ENCODE measurements at regions not wholly inside any gene's neighbourhood (a gene's known extent, or its start where the extent isn't known, plus 50 kb on each side); places are given as distances from the start of the nearest gene placed in this dataset.

DNA sequence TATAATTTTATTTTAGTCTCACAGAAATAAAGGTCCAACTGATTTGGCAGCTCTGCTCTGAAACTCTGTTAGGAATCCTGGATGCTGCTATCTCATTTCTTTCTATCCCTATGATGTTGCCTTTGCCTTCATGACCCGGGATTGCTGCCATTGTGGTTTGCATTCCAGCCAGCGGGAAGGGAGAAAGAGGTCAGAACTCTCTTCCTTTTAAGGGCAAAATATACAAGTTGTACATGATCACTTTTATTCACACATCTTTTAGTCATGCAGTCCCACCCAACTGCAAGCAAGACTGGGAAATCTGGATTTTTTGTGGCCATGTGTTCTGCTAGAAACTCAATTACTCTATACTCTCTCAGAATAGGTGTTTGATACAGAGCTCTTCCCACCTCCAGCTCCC is 263.1 kb upstream of the ZFP64 start:
- no peaks in the 10 kb centered on the region for H3K27me3 Mint-ChIP-seq
- no peak overlapping the region for H3K4me3 Mint-ChIP-seq
- no peak for DNase-seq (ENCODE audit: extremely low spot score, unreplicated experiment)
- H3K27ac Mint-ChIP-seq, result no peak overlapping the region
- H3K9me3 Mint-ChIP-seq, result no peaks in the 10 kb centered on the region
- no peak for TF ChIP-seq CTCF (conservative IDR thresholded peaks at IDR 0.05)
- no peaks in the 10 kb centered on the region for H3K36me3 Mint-ChIP-seq
- no peaks in the 10 kb centered on the region for H3K4me1 Mint-ChIP-seq (ENCODE audit: unreplicated experiment)

DNA sequence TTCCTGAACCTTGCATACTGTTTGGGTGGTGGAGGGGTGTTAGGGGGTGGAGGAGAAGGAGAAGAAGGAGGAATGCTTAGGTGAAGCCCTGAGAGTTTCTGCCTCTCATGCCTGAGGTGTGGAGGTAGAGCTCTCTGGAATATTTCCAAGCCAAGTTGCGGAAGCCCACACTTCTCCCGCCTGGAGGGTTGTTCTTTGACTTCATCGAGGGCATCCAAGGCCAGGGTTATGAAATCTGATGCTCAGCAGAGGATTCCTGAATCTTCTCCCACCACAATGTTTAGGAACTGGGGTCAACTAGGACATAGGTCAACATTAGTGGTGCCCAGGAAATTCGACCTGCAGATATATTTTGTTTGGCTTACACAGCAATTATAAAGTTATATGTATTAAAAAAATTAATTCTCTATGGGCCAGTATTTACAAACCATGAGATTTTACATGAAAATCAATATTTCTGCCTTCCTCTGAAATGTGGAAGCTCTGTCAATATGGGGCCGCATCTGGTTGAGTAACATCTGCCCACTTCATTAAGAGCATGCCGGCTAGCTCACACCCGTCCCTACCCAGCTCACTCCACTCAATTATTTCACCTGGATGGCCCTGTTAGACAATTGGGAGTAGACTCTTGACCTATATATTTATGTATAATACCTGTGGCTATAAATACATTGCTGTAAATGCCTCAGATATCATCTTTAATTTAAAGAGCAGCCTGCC is 257.1 kb upstream of the ZFP64 start:
- DNase-seq (ENCODE audit: extremely low spot score, unreplicated experiment), result no peak
- Mint-ChIP-seq H3K4me3 (no peak overlapping the region), H3K36me3 (no peaks in the 10 kb centered on the region), H3K4me1 (ENCODE audit: unreplicated experiment) (peaks cover 5% of the 10 kb centered on the region), H3K9me3 (no peaks in the 10 kb centered on the region), H3K27me3 (no peaks in the 10 kb centered on the region), H3K27ac (no peak overlapping the region)
- no peak for TF ChIP-seq CTCF (conservative IDR thresholded peaks at IDR 0.05)

DNA sequence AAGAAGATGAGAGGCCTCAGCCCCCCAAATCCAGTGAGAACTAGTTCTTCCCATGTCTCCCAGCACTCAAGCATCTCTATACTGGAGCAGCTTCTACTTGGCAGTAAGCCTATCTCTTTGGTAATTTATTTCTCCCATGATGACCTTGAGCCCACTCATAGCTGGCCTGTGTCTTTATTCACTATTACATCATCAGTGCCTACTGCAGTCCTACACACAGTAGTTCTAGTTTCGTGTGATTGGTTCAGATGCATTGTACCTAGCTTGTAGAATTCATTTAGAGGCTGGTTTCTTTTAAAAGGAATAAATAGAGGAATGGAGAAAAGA is 255.6 kb upstream of the ZFP64 start:
- Mint-ChIP-seq H3K4me1 (ENCODE audit: unreplicated experiment) (peaks cover 5% of the 10 kb centered on the region), H3K4me3 (no peak overlapping the region), H3K9me3 (no peaks in the 10 kb centered on the region), H3K27me3 (no peaks in the 10 kb centered on the region), H3K36me3 (no peaks in the 10 kb centered on the region), H3K27ac (no peak overlapping the region)
- TF ChIP-seq CTCF (conservative IDR thresholded peaks at IDR 0.05), result no peak
- no peak for DNase-seq (ENCODE audit: extremely low spot score, unreplicated experiment)

GRCh38 chr20:52446421-52447224 is 255.0 kb upstream of the ZFP64 start:
- no peak overlapping the region for H3K4me3 Mint-ChIP-seq
- H3K4me1 Mint-ChIP-seq (ENCODE audit: unreplicated experiment), result peaks cover 10% of the 10 kb centered on the region
- no peaks in the 10 kb centered on the region for H3K27me3 Mint-ChIP-seq
- no peaks in the 10 kb centered on the region for H3K36me3 Mint-ChIP-seq
- no peaks in the 10 kb centered on the region for H3K9me3 Mint-ChIP-seq
- TF ChIP-seq CTCF (conservative IDR thresholded peaks at IDR 0.05), result no peak
- H3K27ac Mint-ChIP-seq, result no peak overlapping the region
- no peak for DNase-seq (ENCODE audit: extremely low spot score, unreplicated experiment)

- no peak overlapping the region for H3K4me3 Mint-ChIP-seq
- DNase-seq (ENCODE audit: extremely low spot score, unreplicated experiment), result no peak
- peaks cover 12% of the 10 kb centered on the region for H3K4me1 Mint-ChIP-seq (ENCODE audit: unreplicated experiment)
- no peaks in the 10 kb centered on the region for H3K9me3 Mint-ChIP-seq
- H3K27me3 Mint-ChIP-seq, result no peaks in the 10 kb centered on the region
- H3K36me3 Mint-ChIP-seq, result no peaks in the 10 kb centered on the region
- no peak for TF ChIP-seq CTCF (conservative IDR thresholded peaks at IDR 0.05)
- no peak overlapping the region for H3K27ac Mint-ChIP-seq
Measured at GRCh38 chr20:52444455-52444854, 252.9 kb upstream of the ZFP64 start.

All from type B pancreatic cell (in vitro differentiated cells).